Vagina (tissue), 2 donors: ENCODE measurements at regions not wholly inside any gene's neighbourhood (a gene's known extent, or its start where the extent isn't known, plus 50 kb on each side); places are given as distances from the start of the nearest gene placed in this dataset.

Experiments used
- POLR2A ChIP-seq, 2 donors: fragments of 450-650 bp; IDR thresholded peaks; one replicate each; pipeline ENCODE4 v1.6.1; 2017; ENCODE audit warnings: antibody characterized with exemption in 2 of 2, mild to moderate bottlenecking in 2 of 2, moderate library complexity in 2 of 2
- TF ChIP-seq, protein P1 (sequence below), 3 experiments: fragments of 450-650 bp in 2 of 3; fragments of 200-600 bp in 1 of 3; sonication (generic) in 1 of 3; IDR thresholded peaks; one replicate each; pipeline ENCODE4 v1.5.1; 2017 to 2019; ENCODE audit warnings: antibody characterized with exemption in 3 of 3, mild to moderate bottlenecking in 2 of 3, moderate library complexity in 2 of 3

DNA sequence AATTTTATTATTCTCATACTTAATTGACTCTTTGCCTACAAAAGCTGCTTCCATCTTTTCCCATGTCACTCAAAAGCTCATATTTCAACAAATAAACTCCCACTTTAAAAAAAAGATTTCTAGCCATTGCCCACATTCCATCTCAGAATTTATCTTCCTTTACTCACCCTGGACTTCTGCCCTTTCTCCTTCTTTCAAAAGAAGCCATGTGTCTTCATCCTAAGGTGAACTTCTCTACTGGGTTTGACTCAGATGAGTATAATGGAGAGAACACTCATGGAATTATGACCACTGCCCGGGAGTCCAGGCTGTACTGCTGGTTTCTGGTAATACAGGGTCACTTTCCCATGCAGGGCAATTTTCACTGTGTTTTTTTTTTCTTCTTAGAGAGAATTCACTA is 548.5 kb upstream of the ZNF462 start:
- TF ChIP-seq, protein P1, sequence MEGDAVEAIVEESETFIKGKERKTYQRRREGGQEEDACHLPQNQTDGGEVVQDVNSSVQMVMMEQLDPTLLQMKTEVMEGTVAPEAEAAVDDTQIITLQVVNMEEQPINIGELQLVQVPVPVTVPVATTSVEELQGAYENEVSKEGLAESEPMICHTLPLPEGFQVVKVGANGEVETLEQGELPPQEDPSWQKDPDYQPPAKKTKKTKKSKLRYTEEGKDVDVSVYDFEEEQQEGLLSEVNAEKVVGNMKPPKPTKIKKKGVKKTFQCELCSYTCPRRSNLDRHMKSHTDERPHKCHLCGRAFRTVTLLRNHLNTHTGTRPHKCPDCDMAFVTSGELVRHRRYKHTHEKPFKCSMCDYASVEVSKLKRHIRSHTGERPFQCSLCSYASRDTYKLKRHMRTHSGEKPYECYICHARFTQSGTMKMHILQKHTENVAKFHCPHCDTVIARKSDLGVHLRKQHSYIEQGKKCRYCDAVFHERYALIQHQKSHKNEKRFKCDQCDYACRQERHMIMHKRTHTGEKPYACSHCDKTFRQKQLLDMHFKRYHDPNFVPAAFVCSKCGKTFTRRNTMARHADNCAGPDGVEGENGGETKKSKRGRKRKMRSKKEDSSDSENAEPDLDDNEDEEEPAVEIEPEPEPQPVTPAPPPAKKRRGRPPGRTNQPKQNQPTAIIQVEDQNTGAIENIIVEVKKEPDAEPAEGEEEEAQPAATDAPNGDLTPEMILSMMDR (IDR thresholded peaks at IDR 0.05) = no peak
- TF ChIP-seq POLR2A (IDR thresholded peaks at IDR 0.05) = no peak
